ENCODE measurements at regions not wholly inside any gene's neighbourhood (a gene's known extent, or its start where the extent isn't known, plus 50 kb on each side); places are given as distances from the start of the nearest gene placed in this dataset.
"Not testable (repeated sequence)": the region's sequence is repeated elsewhere in the genome, so short reads cannot be mapped to it uniquely, and the experiment has no call there.

DNA sequence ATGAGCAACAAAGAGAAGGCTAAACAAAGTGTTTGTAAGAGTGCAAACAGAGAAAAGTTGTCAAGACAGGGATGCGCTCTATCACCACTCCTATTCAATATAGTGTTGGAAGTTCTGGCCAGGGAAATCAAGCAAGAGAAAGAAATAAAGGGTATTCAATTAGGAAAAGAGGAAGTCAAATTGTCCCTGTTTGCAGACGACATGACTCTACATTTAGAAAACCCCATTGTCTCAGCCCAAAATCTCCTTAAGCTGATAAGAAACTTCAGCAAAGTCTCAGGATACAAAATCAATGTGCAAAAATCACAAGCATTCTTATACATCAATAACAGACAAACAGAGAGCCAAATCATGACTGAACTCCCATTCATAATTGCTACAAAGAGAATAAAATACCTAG is 143.4 kb upstream of the POGK start:
- DNase-seq (ENCODE audit: low read depth in 2 of 2) = not testable (repeated sequence)

DNA sequence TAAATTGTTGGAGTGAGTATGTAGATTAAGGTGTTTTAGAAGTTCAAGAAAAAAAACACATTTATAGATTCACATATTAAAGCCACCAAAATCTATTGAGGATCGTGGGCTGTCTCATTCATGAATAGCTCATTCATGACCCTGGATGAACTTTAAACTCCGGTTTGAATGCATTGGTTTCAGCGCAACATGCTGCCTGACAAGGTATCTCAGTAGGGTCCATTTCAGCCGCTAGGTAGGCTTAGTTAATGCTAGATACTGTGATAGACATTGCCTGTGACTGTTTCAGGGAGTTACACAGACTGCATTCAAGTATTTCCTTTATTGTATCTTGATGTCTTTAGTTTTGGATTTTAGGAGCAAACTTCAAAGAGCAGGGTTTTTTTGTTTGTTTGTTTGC is 140.5 kb upstream of the POGK start:
- DNase-seq (ENCODE audit: low read depth in 2 of 2) = no peak

DNA sequence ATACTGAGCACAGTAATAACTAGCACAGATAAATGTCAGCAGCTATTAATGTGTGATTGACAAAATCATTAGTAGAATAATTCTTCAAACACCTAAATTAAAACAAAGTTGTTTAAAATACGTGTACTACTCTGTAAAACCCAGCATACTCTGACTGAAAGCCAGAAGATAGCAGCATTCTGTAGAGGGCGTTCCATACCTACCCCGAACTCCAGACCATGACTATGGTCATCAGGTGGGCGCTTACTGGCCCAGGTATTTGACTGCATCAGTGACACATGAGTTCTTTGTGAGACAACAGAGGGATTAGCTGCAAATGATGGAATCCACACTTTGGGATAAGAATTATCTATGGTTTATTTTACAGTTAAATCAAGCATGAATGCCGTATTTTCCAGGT is 139.7 kb upstream of the POGK start:
- DNase-seq (ENCODE audit: low read depth in 2 of 2) = no peak

DNA sequence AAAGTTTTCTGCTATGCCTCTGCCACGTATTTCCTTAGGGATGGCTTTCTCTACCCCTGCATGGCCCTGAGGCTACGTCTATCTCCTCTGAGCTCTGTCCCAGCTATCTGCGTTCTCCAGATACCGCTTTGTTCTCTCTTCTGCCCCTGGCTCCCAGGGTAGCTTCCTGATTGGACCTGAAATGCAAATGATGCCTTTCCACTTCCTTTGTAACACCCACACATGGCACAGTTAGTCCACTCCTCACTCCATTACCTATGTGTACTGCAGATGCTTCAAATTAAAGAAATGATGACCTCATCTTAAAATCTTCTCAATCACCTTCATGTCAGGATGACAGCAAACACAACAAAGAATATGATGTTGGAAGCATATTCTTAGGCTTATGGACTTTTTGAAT is 138.6 kb upstream of the POGK start:
- no peak for DNase-seq (ENCODE audit: low read depth in 2 of 2)

DNA sequence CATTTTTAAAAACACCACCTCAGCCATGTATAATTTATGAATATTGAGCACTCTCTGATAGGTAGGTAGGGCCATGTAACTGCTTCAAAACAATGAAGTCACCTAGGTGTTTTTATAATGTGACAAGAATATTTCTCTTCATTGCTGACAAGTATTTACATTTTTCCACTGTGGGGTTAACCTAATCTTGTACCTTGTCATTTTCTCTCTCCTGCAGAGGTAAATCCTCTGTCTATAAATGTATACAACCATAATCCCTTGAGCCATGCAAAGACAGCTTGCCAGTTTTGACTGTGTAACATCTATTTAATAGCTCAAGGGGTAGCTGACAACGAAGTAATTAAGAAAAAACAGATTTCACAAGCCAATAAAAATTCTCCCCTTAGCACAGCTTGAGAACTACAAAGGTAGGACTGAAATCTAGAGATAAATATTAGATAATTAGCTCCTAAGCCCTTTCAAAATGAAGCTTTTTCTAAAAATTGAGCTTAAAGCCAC is 137.6 kb upstream of the POGK start:
- no peak for DNase-seq (ENCODE audit: low read depth in 2 of 2)

DNA sequence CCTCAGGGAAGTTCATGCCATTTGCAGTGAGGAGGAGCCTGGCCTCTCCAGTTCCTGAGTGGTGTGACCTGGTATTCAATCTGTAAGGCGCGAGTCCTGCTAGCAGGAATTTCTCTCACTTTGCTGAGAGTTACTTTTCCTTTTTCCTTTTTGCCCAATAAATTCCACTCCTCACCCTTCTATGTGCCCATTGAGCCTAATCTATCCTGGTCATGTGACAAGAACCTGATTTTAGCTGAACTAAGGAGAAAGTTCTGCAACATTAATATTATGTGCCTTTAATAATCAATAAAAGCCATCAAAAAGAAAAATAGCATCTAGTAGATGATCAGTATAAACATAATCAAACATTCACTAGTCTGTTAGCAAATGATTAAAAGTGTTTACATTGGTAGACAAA is 136.1 kb upstream of the POGK start:
- DNase-seq (ENCODE audit: low read depth in 2 of 2) = no peak

DNA sequence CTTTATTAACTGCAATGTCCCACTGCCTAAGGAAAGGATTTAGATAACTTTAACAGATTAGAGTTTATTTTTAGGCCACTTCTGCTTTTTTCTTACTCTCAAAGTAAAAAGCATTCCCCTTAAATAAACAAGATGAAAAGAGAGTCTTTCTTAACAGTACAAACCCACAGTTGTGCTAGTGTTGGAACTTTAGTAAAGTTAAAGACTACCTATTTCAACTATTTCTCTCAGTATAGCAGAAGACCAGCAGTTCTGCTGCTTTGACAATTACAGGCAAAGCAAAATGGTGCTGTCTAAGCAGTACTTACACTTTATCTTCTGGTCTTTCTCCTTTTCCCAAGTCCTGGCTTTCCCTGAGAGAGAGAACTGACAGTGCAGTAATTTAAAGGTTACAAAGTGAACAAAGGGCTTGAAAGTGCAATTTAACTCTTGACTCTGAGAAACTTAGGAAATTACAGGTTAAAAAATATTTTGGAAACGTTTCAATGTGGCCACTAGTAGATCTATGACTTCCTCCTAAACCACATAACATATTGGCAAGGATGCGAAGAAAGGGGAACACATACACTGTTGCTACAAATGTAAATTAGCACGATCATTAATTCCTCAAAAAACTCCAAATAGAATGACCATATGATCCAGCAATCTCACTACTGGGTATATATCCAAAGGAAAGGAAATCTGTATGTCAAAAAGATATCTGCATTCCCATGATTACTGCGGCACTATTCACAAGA is 135.4 kb upstream of the POGK start:
- no peak for DNase-seq (ENCODE audit: low read depth in 2 of 2)

DNA sequence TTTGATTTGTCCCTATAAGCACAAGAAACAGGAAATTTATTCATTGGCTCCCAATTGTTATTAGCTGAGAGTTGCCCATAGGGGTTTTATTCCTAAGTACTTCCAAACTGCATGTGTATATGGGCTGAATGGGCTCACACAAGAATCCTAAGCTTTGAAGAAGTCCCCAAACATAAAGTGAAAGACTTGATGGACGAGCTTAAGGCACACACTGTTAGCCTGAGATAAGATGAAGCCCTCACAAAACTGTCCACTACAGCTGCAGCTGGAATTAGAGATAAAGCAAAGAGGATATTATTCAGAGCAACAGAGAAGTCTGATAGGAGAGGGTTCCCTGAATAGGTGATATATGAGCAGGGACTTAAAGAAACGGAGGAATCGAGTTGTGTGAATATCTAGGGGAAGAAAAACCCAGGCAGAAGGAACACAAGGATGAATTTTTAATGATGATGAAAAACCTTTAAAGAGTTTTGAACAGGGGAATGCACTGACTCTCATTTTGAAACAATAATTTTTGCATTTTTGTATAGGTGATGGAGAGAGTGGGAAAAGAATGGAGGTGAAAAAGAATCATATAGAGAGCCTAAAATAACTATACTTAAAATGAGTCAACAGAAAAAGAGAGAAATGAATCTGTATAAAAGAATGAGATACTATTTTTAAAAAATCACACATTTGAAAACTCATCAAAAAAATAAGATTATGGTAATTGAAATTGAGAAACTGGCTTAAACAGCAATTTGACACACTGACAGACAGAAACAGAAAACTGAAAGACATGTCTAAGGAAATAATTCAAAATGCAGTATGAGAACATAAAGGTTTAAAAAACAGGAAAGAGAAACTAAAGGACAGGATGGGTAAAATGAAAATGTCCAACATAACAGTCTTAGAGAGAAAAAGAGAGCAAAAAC is 133.6 kb upstream of the POGK start:
- no peak for DNase-seq (ENCODE audit: low read depth in 2 of 2)

DNA sequence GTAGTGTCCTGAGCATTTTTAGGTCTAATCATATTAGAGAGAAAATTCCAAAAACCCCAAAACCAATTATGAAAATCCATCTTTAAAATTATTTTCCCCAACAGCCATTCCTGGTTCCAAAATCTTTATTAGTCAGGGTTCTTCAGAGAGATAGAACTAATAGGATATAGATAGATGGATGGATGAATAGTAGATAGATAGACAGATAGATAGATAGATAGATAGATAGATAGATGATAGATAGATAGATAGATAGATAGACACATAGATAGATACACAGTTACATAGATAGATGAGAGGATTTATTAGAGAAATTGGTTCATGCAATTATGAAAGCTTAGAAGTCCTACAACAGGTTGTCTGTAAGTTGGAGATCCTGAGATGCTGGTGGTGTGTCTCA is 122.7 kb upstream of the POGK start:
- DNase-seq (ENCODE audit: low read depth in 2 of 2) = no peak

DNA sequence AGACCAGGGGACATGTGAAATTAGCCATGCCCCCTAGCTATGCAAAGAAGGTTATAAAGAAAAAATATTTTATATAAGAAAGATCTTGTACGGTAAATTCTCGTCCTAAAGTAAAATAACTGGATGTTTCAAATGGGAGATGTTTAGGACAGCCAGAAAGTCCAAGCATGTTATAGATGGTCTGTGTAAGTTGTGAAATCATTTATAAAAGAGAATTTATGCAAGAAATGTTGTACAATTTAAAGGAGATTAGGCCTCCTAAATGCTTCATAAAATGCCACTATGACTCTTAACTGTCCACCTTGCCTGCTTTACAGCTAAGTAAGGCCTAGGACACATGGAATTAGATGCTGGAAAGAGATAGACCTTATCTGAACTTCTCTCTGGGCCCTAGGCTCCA is 118.1 kb upstream of the POGK start:
- no peak for DNase-seq (ENCODE audit: low read depth in 2 of 2)

DNA sequence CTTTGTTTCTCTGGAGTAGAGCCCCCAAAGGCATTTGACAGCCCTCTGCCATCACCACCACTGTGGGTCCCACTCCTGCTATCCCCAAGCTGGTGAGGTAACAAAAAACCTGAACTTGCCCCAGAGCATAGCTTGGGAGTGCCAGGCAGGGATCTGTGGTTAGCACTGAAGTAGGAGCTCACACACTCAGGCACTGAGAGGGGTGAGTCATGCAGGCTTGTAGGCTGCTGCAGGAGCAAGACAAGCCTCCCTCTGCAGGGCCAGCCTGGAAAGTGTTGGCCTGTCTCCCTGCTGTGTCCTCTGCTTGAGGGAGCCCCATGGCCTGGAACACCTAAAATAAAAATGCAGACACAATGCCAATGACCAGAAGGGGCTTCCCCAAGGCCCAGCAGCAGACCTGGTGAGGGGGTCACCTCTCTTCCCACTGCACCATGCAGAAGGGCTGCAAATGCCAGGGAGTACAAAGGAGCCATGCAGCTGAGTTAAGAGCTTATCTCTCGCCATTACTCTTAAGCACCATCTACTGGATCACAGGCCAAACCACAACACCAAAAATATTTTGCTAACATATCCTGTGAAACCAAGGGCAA is 108.9 kb upstream of the POGK start:
- no peak for DNase-seq (ENCODE audit: low read depth in 2 of 2)

DNA sequence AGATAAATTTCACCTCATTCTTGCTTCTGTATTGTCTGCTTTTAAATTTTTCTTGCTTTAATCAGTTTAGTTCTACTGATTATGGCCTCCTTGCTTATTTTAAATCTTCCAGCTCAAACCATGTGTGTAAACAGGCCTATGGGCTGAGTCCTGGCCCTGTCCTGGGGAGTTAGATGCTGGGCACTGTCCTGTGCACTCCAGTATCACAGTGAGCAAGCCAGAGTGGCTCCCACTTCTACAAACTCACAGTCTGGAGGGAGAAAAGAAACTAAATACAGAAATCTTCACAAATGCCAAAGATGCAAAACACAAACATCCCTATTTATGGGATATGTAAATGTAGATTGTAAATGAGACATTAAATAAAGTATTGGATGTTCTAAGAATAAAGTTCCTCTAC is 101.1 kb upstream of the POGK start:
- no peak for DNase-seq (ENCODE audit: low read depth in 2 of 2)

DNA sequence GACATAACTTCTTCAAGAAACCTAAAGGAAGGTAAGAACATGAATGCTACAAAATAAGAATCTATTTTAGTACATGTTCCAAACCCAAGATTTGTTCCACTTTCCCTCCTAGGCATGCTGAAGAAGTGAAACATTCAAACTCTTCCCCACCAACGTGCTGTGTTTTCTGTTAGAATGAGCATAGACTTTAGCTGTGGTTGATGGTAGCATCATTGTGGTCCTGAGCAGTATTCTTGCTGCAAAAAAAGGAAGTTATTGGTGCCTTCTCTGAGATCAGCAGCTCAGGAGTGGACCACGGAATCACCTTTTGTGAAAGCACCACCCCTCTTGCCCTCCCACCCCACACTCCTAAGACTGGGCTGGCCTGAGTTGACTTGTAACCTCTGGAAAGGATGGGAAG is 100.4 kb upstream of the POGK start:
- DNase-seq (ENCODE audit: low read depth in 2 of 2) = no peak

DNA sequence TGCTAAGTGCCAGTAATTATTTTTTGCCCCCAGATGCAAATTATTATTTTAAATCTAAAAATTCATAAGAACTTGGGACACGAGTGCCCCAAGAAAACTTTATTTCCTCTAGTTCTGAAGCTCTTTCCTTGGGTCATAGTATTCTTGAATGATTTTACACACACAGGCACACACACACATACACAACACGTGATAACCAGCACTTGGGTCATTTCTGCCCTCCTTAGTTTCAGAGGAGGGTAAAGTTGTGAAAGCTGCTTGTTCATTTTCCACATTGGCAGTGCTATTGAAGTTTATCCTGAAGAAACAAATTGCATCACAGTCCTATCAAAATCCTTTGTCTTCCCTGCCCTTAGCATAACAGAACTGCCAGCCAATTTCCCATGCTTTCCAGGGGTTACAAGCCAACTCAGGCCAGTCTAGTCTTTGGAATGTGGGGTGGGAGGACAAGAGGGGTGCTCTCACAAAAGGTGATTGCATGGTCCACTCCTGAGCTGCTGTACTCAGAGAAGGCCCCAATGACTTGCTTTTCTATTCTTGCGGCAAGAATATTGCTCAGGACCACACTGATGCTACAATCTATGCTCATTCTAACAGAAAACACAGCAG is 98.5 kb upstream of the POGK start:
- DNase-seq (ENCODE audit: low read depth in 2 of 2) = no peak

DNA sequence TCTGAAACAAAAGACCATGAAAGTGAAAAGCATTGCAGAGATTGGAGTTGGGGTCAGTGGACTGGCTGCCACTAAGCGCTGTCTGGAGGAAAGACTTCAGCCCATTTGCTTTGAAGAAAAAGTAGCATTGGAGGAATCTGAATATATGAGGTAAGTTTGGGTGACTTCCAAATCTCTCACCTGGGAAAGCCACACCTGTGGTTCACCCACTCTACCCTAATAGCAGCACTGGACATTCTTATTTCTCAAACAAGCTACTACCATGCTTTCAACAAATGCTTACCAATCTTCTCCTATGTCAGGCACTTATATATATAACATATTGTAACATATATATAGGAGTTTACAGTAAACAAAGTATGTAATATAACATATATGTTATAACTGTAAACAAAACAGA is 76.0 kb upstream of the POGK start:
- no peak for DNase-seq (ENCODE audit: low read depth in 2 of 2)

DNA sequence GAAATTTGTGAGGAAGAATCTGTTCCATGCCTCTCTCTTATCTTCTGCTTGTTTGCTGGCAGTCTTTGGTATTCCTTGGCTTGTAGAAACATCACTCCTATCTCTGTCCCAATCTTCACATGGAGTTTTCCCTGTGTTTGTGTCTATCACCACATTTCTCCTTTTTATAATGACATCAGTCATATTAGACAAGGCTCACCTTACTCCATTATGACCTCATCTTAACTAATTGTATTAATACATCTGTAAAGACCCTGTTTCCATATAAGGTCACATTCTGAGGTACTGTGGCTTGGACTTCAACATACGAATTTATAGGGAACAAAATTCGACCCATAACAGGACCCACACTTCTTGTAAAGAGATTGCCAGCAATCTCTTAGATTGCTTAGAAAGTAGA is 72.3 kb upstream of the POGK start:
- no peak for DNase-seq (ENCODE audit: low read depth in 2 of 2)

DNA sequence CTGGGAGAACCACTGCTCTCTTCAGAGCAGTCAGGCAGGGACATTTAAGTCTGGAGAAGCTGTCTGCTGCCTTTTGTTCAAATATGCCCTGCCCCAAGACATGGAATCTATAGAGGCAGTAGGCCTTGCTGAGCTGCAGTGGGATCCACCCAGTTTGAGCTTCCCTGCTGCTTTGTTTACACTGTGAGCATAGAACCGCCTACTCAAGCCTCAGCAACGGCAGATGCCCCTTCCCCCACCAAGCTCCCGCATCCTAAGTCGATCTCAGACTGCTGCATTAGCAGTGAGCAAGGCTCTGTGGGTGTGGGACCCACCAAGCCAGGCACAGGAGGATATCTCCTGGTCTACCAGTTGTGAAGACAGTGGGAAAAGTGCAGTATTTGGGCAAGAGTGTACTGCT is 54.6 kb upstream of the POGK start:
- not testable (repeated sequence) for DNase-seq (ENCODE audit: low read depth in 2 of 2)

DNA sequence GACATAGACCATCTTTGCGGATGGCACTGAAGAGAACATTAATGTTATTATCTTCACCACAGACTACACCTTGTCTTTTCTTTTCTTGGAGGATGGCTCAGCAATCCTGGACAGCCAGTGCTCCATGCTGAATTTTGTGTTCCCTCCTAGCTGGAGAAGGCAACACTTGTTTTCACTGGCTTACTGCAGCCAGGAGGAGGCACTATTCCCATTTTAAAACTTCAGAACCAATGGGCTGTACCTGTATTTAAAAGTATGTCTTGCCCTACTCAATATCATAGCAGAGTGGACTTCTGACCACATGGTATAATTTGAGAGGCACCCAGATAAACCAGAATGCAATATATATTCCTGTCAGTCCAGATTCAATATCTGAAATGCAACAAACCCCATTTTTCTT is 53.3 kb upstream of the POGK start:
- DNase-seq (ENCODE audit: low read depth in 2 of 2) = no peak

DNA sequence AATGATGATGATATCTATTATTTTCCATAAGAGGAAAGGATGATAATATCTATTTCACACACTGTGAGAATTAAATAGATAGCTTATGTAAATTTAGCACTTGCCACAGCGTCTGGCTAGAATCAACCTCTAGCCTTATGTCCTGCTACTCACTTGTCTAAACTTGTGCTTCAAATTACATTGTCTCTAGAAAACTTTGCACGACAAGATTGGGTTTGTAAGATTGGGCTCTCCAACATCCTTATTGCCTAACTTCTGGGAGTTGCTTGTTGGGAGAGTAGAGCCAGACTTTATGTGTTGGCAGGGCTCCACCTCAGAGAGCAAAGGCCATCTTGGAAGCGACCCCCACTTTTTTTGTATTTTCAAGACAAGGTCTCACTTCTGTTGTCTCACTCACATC is 50.0 kb upstream of the POGK start:
- DNase-seq (ENCODE audit: low read depth in 2 of 2) = no peak
